ENCODE measurements at regions not wholly inside any gene's neighbourhood (a gene's known extent, or its start where the extent isn't known, plus 50 kb on each side); places are given as distances from the start of the nearest gene placed in this dataset.

- DNase-seq = no peak
Observed at GRCh38 chr2:15720561-15721307, 129.1 kb downstream of the DDX1 start.

- no peak for DNase-seq
Observed at GRCh38 chr2:15721411-15722067, 129.9 kb downstream of the DDX1 start.

DNA sequence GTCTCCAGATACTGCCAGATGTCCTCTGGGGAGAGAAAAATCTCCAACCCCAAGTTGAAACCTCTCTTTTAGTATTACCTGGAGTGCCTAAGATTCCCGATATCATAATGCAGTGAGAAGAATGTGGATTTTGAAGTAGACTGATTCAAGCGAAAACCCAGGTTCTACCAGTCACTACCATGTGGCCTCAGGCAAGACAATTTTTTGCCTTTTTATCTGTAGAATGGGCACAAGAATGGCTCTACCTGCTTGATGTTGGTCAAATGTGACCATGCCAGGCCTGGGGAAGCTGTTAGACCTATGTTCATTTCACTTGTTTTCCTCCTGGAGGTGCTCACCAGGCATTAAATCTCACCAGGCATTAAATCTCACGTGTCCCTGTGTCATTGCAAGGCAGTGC is 131.3 kb downstream of the DDX1 start:
- DNase-seq = no peak

GRCh38 chr2:15724235-15724634 is 132.6 kb downstream of the DDX1 start:
- no peak for DNase-seq

GRCh38 chr2:15725101-15725781 is 133.6 kb downstream of the DDX1 start:
- DNase-seq = no peak

DNA sequence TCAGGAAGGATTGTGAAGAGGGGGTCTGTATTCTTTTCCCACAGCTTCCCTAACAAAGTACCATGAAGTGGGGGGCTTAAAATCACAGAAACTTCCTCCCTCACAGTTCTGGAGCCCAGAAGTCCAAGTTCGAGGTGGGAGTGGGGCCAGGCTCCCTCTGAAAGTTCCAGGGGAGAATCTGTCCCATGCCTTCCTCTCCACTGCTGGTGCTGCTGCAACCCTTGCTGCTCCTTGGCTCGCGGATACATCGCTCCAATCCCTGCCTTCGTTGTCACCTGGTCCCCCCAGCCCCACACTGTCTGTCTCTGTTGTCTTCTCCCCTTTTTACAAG is 134.1 kb downstream of the DDX1 start:
- no peak for DNase-seq

- DNase-seq = no peak
Observed at GRCh38 chr2:15726321-15727057, 134.8 kb downstream of the DDX1 start.

- no peak for DNase-seq
Observed at GRCh38 chr2:15727396-15728244, 136.0 kb downstream of the DDX1 start.

DNA sequence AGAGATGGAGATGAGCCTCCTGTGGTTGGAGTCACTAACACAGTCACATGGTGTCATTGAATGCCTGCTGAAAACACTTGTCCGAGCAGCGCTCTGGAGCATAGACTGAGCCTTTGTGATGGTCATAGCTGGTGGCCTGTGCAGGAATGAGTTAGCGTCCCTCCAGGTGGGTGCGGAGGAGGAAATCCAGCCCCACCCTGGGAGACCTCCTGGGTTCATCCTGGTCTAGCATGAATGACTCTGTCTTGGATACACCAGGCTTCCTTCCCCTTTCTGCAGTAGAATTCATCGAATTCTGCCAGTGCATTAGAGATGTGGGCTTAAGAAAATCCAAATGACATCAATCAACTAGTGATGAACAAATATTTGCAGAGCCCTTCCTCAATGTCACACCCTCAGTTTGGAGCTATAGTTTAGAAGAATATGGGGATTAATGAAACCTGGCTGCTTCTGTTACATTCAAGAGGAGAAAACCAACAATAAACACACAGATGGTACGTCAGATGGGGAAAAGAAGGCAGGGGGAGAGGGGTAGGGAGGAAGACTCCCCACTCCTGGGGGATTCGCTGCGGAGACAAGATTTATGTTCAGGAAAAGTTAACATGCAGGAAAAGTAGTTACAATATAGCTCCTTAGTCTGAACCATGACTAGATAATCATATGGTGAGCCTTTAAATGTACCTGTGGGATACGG is 136.7 kb downstream of the DDX1 start:
- no peak for DNase-seq

DNA sequence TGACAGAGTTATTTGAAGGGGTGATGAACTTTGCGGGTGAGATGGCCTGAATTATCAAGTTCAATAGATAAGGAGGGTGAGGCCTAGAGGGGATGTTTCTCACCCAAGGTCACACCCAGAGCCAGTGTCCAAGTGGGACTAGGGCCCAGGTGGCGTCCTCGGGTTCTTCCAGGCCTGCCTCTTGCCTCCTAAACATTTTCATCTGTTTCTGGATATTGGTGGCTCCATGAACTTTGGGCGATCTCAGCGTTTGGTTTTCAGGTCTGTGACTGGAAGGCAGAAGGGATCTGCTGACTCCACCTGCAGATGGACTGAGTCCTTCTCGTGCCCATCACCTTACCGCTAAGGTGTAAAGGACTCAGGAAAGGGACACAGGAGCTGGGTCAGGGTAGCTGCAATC is 137.3 kb downstream of the DDX1 start:
- DNase-seq = no peak

- no peak for DNase-seq
Observed at GRCh38 chr2:15729709-15730544, 138.3 kb downstream of the DDX1 start.

- peak; percentile 73 for DNase-seq
Observed at GRCh38 chr2:15730545-15731212, 139.0 kb downstream of the DDX1 start.

- DNase-seq = no peak
Observed at GRCh38 chr2:15731213-15731888, 139.7 kb downstream of the DDX1 start.

- no peak for DNase-seq
Observed at GRCh38 chr2:15731889-15732271, 140.2 kb downstream of the DDX1 start.

DNA sequence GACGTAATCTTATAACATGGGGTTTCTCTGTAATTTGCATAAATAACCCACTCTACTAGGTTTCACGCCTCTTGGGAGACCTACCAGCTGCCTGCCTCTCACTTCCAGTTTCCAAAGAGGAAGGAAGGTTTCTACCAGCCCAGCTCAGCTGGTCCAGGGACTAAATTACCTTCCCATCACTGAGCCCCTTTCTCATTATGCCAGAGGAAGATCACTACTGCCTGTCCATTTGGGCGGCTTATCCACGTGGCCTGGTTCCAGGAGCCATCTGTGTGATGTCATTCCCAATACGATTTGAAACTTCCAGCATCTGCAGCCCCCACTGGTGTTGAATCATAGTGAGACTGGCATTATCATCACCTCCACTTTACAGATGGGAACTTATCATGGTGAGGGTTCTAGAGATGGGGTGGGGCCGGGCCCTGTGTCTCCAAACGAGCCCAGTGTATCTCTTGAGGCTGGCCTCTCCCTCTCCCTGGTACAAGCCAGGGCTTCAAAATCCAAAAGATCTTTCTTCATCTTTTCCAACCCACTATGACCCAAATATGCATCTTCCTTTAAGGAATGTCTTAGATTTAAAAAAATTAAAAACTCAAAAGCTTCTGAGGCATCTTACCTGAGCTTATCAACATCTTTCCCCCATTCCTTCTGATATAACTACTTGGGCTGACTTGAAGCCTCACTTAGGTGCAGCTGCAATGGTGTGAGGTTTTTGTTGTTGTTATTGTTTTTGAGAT is 140.8 kb downstream of the DDX1 start:
- DNase-seq = no peak

- no peak for DNase-seq
Observed at GRCh38 chr2:15733867-15734673, 142.4 kb downstream of the DDX1 start.

DNA sequence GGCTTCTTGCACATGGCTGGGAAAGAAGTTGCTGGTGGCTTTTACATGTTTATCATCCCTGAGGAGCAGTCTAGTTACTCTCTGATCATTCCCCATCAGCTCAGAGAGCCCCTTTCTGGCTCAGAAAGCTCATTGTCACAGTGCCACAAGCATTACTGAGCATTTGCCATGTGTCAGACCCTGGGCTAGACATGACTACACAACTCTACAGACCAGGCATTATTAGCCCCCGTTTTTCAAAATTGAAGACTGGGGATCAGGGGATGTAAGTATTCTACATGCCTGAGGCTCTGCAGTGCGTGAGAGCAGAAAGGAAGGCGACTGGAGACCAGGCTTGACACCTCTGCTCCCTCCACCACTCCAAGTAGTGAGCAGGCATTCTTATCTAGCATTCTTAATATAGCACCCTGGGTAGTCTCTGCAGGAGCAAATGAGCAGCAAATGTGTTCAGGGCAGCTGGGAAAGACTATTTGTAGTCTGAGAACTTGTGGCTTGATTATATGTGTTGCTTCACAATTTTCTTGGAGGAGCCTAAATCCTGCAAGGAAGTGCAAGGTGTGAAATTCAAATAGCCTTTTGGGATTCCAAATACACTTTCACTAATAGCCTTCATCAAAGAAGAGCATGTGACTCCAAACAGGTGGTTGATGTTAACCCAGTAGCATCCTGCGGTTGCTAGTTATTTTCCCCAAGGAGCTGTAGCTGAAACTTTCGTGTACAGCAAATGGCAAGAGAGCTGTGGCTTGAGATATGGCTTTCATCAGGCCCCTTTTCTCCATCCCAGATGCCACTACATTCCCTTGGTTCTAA is 143.2 kb downstream of the DDX1 start:
- no peak for DNase-seq

Data from NCI-H2029 (cell line).